Fibroblast of skin of abdomen (primary cell): ENCODE measurements at regions not wholly inside any gene's neighbourhood (a gene's known extent, or its start where the extent isn't known, plus 50 kb on each side); places are given as distances from the start of the nearest gene placed in this dataset.
"Not testable (repeated sequence)": the region's sequence is repeated elsewhere in the genome, so short reads cannot be mapped to it uniquely, and the experiment has no call there.

Experiments used
- DNase-seq: peaks from one replicate; pipeline ENCODE4 v3.0.0-alpha.2; 2013

- DNase-seq, result no peak
Observed at GRCh38 chr9:96062854-96063253, 187.4 kb downstream of the ERCC6L2 start.

- DNase-seq, result peak; percentile 80
Observed at GRCh38 chr9:96062031-96062430, 186.5 kb downstream of the ERCC6L2 start.

GRCh38 chr9:96061293-96061987, 185.9 kb downstream of the ERCC6L2 start:
- peak; percentile 87 for DNase-seq

- DNase-seq, result no peak
Observed at GRCh38 chr9:96058218-96058617, 182.7 kb downstream of the ERCC6L2 start.

GRCh38 chr9:96057155-96057554, 181.7 kb downstream of the ERCC6L2 start:
- DNase-seq, result no peak

- DNase-seq, result peak; percentile 18
Observed at GRCh38 chr9:96056226-96056625, 180.7 kb downstream of the ERCC6L2 start.

- not testable (repeated sequence) for DNase-seq
Observed at GRCh38 chr9:96054248-96054647, 178.8 kb downstream of the ERCC6L2 start.

GRCh38 chr9:96052686-96053085, 177.2 kb downstream of the ERCC6L2 start:
- DNase-seq, result no peak

GRCh38 chr9:96051423-96051822, 175.9 kb downstream of the ERCC6L2 start:
- no peak for DNase-seq

- no peak for DNase-seq
Observed at GRCh38 chr9:96050861-96051155, 175.3 kb downstream of the ERCC6L2 start.

- no peak for DNase-seq
Observed at GRCh38 chr9:96050048-96050860, 174.8 kb downstream of the ERCC6L2 start.

- DNase-seq, result no peak
Observed at GRCh38 chr9:96048956-96049831, 173.7 kb downstream of the ERCC6L2 start.

- DNase-seq, result peak; percentile 54
Observed at GRCh38 chr9:96048104-96048955, 172.8 kb downstream of the ERCC6L2 start.

GRCh38 chr9:96047741-96048103, 172.2 kb downstream of the ERCC6L2 start:
- no peak for DNase-seq

GRCh38 chr9:96047116-96047639, 171.7 kb downstream of the ERCC6L2 start:
- no peak for DNase-seq

- DNase-seq, result no peak
Observed at GRCh38 chr9:96045811-96046210, 170.3 kb downstream of the ERCC6L2 start.

- no peak for DNase-seq
Observed at GRCh38 chr9:96044401-96044800, 168.9 kb downstream of the ERCC6L2 start.

- DNase-seq, result no peak
Observed at GRCh38 chr9:96040591-96041461, 165.3 kb downstream of the ERCC6L2 start.

- no peak for DNase-seq
Observed at GRCh38 chr9:96038914-96039313, 163.4 kb downstream of the ERCC6L2 start.

GRCh38 chr9:96038271-96038670, 162.8 kb downstream of the ERCC6L2 start:
- no peak for DNase-seq

- no peak for DNase-seq
Observed at GRCh38 chr9:96034553-96035122, 159.1 kb downstream of the ERCC6L2 start.
